ENCODE measurements at regions not wholly inside any gene's neighbourhood (a gene's known extent, or its start where the extent isn't known, plus 50 kb on each side); places are given as distances from the start of the nearest gene placed in this dataset.
"Not testable (repeated sequence)": the region's sequence is repeated elsewhere in the genome, so short reads cannot be mapped to it uniquely, and the experiment has no call there.

DNA sequence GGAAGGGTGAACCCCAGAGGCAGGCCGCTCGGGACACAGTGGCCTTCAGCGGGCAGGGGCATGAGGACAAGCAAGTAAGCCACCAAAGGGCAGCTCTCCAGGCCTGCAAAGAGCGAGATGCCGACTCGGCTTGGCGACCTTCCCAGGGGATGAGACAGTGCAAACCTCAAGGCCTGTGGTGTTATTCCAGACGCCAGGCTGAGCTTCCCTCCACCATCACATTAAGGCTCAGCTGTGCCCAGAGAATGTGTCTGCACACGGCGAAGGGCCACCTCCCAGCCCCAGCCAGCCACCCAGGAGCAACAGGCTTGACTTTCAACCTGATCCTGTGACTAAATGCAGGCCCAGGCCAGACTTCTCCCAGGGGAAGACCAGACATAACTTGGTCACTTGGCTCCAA is 251.4 kb downstream of the SOX9 start:
- DNase-seq, result peak; percentile 14

DNA sequence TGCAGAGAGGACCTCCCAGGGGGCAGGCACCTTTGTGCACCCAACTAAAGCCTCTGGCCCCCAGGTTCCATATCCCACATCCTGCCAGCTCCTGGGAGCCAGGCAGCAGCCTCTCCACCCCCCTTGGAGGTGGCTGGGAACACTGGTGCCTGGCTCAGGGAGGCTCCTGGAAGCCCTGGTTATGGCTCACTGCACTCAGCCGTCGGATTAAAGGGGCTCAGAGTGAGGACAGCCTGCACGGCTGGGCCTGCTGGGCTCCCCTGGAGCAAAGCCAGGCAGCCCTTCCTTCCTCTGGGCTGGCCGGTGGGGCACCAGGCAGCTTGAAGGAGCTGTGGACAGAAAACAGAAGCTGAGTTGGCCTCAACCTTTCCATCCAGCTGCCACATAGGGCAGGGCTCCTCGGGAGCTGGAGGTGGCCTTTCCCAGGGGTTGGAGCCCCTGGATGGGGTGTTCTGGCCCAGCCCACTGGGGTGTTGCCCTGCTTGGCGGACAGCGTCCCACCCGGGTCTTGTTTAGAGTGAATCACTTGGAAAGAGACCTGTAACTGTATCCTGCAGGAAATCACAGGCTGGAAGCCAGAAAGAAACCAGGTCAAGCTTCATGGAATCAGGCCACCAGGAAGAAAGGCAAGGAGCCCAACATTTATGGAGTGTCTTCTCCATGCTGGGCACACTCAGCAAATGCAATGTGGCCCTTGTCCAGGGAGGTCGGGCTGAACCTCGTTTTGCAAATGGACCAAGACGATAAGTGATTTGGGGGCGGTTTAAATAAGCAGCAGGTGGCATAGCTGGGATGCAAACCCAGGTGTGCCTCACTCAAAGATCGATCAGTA is 253.3 kb downstream of the SOX9 start:
- DNase-seq, result peak; percentile 33

DNA sequence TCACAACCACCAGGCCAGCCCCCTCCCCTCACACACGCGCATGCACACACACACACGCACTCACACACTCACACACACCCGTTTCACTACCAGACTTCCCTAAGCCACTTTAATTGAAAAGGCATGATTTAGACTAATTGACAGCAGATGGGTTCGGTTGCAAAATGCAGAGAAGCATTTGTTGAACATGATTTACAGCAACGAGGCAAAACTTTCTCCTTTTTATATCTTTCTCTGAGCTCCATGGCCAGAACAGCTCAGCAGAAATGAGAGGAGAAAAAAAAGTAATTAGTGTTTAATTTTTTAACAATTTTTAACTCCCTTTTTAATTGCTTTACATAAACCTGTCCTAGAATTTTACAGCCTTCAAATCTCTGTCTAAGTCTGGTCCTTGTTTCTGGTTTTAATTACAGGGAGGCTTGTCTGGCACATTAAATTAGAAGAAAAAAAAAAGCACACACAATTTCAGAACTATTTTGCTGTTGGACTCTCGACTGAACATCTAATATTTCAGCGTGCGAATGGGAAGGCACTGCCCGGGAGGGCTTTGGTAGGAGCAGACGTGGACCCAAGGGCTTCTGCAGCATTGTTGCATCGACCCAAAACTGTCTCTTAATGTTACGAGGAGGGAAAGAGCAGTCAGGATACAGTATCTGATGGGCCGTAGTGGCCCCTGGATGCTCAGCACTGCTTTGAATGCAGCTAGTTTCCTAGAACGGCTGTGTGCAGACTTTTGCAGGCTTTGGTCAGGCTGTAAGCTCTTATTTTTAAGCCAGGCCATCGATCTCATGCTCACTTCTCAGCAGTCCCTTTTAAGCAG is 255.9 kb downstream of the SOX9 start:
- peak; percentile 22 for DNase-seq

DNA sequence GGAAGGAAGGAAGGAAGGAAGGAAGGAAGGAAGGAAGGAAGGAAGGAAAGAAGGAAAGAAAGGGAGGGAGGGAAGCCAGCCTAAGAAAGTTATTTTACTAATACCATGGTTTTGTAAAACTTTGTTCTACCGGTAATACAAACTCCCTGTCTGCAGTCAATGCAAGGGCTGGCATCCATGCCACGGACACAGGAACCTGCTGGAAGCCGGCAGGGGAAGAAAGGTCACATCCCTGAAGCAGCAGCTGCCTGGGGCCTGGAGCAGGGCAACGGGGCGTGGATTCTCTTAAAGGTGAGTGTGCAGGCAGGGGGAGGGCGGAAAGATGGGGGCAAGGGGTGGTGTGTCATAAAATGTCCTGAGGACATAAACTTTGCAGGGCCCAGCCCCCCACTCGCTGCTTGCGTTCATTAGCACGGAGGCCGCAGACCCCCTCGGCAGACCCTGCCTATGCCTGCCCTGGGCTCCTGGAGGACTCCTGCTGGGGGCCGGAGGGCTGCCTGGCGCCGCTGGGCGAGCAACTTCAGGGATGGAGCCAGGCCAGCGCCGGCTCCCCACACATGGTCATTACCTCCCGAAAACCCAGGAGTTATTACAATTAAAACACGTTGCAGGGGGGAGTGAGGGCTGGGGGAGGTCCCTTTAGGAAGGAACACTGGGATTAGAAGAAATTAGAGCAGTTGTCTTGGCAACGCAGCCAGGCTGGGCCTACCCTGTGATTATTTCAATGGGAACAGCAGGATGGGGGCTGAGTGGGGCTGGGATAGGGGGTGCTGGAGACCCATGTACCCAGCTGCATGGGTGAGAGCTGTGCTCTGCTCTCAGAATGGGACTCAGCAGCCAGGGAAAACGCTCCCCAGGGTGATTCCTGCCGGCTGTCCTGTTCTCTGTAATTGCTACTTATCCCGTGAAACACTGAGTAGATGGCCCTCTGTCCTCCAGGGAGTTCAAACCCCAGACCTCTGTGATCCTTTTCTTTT is 257.9 kb downstream of the SOX9 start:
- no peak for DNase-seq

DNA sequence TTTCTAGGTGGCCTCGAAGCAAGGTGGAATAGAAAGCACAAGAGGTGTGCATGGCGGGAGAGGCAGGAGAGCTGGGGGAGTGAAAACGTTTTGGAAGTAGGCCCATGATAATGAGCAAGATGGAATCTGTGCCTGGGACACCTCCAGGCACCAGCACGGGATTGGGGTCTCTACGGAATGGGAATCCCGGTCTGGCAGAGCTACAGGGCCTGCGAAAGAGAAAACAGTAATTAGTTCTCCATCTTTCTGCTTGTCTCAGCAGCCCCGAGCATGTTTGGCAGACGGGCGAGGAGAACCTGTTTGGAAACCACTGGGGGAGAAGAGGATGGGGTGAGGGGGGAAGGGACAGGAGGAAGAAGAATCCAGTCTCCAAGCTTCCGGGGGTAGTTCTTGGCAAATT is 258.7 kb downstream of the SOX9 start:
- DNase-seq, result peak; percentile 19

DNA sequence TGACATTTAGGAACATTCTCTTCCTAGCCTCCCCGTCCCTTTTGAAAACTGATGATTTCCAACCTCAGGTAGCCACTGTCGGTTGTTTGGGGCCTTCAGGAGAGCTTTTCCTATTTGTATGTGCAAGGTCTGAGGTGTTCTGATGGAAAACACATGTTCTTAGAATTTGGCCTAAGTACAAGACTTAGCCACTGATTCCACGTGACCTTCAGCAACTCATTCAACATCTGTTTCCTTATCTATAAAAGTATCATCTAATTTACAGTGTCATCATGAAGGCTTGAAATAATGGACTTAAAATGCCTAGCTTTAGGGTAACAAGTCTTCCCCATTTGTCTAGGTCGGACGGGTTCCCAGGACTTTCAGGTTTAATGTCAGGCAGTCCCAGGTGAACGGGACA is 259.3 kb downstream of the SOX9 start:
- no peak for DNase-seq

DNA sequence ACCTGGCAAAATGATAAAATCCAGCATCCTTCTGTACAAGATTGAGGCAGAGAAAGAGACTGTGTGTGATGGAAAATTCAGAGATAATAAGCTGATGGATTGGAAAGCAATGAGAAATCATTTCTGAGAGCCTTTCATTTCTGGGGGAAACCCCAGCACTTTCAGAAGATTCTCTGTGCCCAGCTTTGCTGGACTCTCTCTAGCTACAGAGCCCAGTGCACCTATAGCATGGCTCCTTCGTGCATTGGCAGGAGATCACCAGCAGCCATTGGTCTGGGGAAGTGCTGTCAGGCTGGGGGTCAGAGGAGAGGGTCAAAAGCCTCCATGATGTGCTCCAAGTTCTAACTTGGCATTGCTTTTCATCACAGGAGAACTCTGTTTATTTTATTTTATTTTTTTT is 259.9 kb downstream of the SOX9 start:
- peak; percentile 6 for DNase-seq

DNA sequence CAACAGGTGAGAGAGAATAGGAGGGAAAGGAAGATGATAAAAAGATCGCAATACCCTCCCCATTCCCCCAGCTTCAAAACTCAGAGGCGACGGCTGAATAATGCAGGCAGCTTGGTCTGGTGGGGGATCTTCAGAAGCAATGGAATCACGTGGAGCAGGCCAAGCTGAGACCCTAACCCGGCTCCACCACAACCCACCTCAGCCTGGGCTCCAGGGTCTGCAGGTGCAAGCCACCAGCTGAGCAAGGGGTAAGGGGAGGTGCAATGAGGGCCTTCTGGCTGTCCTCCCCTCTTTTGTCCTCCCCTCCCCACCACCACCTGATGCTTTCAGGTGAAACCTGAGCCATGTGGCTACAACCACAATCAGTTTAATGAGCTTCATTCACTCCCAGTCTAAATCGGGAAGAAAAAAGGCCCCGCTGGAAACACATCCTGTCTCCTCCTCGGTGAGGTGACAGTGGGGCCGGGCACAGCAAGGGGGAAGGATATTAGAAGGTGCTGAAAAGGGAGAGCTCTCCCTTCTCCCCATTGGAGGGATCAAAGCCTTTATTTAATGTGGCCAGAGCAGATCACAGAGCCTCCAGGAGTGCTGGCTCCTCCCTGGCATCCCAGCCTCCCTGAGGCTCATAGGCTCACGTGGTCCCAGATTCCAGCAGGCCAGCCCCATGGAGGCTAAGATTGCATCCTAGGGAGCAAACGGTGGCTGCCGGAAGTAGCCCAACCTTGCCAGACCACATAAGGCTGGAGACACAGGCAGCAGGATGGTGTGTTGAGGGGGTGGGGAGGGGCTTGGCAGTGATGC is 261.0 kb downstream of the SOX9 start:
- peak; percentile 3 for DNase-seq

DNA sequence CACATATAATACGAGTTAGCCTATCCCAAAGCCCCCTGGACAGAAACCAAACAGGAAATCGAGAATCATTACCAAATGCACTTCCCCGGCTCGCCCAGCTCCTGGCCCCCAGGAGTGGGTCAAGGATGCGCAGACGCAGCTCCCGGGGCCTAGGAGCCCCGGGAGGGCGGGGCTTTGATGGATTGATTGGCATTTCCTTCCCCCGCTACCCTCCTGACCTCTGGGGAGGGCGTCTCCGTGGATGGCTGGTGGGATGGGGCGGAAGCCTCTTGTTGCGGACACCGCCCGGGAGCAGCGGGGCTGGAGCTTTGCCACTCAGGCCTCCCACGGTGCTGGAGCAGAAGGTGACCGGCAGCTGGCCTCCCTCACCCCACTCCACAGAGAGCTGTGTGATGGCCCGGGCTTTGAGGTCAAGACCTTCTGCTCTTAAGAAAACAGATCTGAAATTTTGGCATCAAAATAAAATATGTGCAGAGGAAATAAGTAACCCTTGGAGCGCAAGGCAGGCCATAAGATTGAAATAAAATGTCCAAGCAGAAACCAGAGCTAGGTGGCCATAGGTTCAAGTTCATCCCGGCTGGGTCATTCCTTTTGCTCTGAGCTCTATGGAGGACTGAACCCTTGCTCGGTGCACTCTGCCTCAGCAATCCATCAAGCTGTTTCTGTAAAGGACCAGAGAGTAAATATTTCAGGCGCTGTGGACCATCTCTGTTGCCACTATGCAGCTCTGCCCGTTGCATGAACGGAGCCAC is 262.3 kb downstream of the SOX9 start:
- DNase-seq, result peak; percentile 56

DNA sequence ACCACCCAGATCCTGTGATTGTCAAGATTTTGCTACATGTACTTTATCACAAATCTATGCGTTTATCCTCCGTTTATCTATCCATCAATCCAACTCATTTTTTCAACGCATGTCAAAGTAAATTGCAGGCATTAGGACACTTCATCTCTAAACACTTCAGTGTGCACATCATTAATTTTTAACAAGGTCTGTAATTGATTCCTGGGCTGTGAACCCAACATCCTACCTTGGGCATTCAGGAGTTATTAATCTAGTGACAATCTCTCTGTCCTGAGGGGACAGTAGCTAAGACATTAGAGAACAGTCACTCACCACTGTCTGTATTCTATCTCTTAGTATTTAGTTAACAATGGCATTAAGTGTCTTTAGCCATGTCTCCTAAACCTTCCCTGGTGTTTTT is 264.7 kb downstream of the SOX9 start:
- no peak for DNase-seq

DNA sequence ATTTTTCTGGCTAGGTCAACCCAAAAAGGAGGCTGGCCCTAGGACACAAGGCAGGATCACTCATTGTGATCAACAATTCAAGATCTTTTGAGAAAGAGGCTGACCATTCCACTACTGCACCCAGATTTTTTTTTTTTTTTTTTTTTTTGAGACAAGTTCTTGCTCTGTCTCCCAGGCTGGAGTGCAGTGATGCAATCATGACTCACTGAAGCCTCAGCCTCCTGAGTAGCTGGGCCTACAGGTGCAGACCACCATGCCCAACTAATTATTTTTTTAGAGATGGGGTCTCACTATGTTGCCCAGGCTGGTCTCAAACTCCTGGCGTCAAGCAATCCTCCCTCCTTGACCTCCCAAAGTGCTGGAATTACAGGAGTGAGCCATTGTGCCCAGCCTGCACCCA is 265.4 kb downstream of the SOX9 start:
- DNase-seq, result not testable (repeated sequence)

DNA sequence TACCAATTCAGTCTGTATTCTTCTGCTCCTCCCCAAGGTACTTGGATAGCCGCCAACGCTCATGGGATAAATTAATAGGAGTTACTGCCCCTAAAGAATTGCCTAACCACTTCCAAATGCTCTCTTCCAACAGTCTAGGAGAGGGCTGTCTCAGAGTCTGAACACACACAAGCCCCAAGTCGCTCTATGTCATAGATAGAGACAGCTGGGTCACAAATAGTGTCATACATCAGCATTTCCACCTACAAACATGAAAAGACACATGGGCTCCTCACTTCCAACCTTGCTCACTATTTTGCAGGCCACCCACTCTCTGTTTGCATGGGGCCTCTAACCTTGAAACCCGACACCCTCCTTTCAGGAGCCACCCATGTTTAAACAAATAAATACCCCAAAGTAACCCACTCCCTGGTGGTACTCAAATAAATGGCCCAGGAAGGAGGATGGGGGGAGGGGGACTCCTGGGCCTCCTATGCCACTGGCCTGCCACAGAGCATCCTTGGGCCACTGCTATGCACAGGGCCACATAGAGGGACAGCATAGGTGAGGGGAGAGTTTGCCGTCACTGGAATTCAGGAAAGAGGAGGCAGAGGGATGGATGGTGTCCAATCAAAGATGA is 265.9 kb downstream of the SOX9 start:
- DNase-seq, result no peak

DNA sequence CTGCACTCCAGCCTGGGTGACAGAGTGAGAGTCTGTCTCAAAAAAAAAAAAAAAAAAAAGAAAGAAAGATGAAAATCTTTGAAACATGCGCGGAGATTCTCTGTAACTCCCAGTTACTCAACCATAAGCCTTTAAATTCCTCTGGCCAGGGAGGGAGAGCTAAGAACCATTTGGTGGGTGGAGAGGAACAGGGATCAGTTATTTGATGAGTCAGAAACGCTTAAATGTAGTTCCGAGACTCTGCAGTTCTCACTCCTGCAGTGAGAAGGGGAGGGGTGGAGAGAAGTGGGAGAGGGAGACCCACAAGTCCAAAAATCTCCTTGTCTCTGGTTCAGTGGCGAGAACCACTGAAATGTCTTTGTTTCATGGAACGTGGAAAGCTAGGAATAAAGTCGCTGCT is 266.7 kb downstream of the SOX9 start:
- no peak for DNase-seq

DNA sequence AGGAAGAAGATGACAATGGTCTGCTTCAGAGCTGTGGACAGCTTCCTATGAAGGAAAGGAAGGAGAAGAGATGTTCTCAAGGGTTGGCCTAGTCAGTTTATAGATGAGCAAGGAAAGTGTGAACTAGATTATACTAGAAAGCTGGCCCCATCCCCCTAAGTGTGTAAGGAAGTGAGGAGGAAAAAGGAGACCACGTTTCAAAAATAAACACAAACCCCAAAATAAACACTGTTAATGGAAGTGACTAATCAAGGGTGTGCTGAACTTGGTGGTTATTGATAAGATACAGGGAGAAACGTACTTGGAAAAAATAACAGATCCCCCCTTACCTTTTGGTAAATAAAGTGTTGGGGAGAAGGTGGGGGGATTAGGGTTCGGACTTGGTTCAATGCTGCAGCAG is 267.1 kb downstream of the SOX9 start:
- no peak for DNase-seq

DNA sequence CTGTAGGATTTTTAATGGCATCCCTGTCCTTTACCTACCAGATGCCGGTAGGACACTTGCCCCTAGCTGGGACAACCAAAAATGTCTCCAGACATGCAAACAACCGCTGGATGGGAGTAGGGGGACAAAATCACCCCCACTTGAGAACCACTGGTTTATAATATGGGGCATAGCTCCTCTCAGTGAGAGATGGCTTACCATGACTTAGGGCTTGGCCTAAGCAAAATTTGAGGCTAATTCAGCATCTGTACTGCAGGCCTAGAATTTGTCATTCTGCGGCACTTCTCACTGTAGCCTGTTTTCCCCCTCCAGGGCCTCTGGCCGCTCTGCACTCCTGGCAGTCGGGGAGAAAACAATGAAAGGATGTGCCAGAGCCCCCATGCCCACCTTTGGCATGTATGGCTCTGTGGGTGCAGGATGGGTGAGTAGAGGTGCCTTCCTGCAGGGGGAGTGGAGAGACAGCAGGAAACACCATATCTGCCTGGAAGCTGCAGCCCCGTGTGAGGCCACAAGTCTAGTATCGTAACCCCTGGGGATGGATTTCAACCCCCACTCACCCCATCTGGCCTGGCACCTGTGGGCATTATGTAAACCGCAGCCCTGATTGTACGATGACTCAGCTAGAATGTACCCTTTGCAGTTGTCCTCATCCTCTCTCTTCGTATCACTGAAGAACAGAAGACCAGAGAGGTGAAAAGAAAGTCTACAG is 268.1 kb downstream of the SOX9 start:
- no peak for DNase-seq

DNA sequence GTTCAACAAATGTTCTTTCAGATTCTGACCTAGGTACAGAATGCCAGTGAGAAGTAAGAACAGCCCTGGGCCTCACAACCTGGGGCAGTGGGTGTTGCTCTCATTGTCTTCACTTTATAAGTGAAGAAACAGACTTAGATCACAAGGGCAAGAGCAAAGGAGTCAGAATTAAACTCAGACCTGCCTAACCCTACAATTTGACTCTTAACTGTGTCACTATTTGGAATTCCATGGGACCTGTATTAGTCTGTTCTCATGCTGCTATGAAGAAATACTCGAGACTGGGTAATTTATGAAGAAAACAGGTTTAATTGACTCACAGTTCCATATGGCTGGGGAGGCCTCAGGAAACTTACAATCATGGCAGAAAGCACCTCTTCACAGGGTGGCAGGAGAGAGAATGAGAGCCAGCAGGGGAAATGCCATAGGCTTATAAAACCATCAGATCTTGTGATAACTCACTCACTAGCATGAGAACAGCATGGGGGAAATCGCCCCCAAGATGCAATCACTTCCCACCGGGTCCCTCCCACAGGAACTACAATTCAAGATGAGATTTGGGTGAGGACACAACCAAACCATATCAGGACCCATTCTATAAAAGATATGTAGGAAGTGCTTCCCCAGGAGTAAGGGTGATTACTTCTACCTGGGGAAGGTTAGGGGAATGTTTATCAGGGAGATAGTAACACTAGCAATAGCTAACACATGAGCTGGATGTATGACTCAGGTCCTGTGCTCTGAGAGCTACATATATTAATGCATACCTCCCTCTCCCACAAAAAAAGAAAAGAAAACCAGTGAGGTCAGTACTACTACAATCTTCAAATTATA is 270.1 kb downstream of the SOX9 start:
- no peak for DNase-seq

DNA sequence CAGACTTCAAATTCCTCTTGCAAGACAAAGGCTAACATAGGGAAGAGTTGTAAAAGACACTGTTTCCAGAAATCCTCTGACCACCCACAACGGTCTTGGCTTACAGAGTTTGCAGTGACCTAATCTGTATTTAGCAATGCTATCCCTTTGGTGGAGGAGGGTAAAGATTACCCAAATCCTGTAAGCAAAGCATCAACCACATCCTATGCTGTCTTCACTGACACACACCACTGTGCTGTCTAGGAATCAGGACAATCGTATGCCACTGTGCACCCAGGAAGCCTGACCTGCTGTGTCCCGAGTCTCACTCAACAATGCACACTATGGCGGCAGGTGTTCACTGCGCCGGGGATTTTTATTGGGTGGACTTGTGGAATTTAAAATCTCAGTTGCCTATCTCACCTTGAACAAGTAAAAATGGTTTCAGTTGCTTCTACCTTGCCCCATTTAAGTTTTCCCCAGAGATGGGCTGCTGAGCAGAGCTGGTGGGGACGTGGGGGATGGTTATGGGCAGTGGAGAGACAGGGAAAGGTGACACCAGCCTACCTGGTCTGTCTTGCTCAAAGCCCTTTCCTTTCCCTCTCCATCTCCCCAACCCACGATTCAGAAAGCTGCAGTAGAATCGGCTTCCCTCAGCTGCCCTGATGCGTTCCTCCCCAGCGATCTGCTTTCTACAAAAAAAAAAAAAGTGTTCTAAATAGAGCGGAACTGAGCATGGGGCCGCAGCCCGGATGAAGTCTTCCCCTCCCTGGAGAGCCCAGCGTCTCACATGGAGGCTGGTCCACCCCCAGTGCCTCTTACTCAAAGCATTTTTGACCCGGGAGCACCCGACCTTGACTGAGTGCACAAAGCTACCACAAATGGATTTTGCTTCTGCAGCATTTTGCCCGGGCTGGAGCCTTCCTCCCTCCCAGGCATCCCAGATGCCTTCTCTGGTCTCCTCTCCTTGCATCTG is 271.5 kb downstream of the SOX9 start:
- DNase-seq, result no peak

DNA sequence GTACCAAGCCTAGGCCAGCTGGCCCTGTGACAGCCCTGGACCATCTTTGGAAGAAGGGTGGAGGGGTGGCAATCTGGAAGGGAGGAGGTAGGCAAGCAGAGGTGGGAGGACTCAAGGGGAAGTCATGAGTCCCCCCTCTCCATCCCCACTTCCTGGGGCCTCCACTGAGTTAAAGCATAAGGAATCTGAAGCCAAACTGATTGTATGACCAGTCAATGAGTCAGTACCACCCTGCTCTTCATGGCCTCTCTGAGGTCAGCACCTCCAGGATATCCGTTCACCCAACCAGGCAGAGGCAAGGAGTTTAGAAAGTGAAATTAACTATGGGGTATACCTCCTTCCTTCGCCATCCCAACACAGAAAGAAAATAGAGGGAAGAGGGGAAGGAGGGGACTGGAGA is 272.7 kb downstream of the SOX9 start:
- no peak for DNase-seq
